Hepatocyte (in vitro differentiated cells): ENCODE measurements at regions not wholly inside any gene's neighbourhood (a gene's known extent, or its start where the extent isn't known, plus 50 kb on each side); places are given as distances from the start of the nearest gene placed in this dataset.

ENCODE experiments used
- CTCF ChIP-seq: fragments of 200-600 bp; sonication (generic); IDR thresholded peaks from 2 replicates; pipeline ENCODE4 v1.5.1; 2016; ENCODE audit warnings: antibody characterized with exemption, mild to moderate bottlenecking; ENCODE audit not compliant: poor library complexity
- EZH2phosphoT487 ChIP-seq: fragments of 200-600 bp; sonication (generic); IDR thresholded peaks from one replicate; pipeline ENCODE4 v1.6.1; 2018; ENCODE audit warnings: antibody characterized with exemption, mild to moderate bottlenecking, low read depth, moderate library complexity; ENCODE audit not compliant: unreplicated experiment, severe bottlenecking

GRCh38 chr2:215514516-215514915 is 78.6 kb upstream of the FN1 start:
- TF ChIP-seq CTCF (no peak), EZH2phosphoT487 (no peak)
